ENCODE measurements at regions not wholly inside any gene's neighbourhood (a gene's known extent, or its start where the extent isn't known, plus 50 kb on each side); places are given as distances from the start of the nearest gene placed in this dataset.

GRCh38 chr17:31789707-31790505 is 69.1 kb downstream of the COPRS start:
- TF ChIP-seq CTCF (IDR thresholded peaks at IDR 0.05; ENCODE audit: control extremely low read depth in 1 of 3, insufficient read depth in 1 of 3, low read depth in 1 of 3, low read length in 3 of 3) (no peak), CEBPB (IDR thresholded peaks at IDR 0.05; ENCODE audit: low read depth, low read length) (no peak), SP1 (IDR thresholded peaks at IDR 0.05; ENCODE audit: low read depth, low read length) (no peak), POLR2AphosphoS5 (IDR thresholded peaks at IDR 0.05; ENCODE audit: low read depth, low read length) (no peak), JUND (IDR thresholded peaks at IDR 0.05; ENCODE audit: low read length) (no peak), EZH2 (IDR thresholded peaks at IDR 0.05; ENCODE audit: low read depth, low read length, severe bottlenecking) (no peak), RAD21 (IDR thresholded peaks at IDR 0.05 in 1 of 2, conservative IDR thresholded peaks at IDR 0.05 in 1 of 2; ENCODE audit: low read depth in 2 of 2, low read length in 2 of 2) (no peak), CHD1 (IDR thresholded peaks at IDR 0.05; ENCODE audit: low read depth, low read length) (no peak), ASH2L (IDR thresholded peaks at IDR 0.05; ENCODE audit: low read length) (no peak)

Data from H1 (cell line).